Transverse colon (tissue), 3 donors: ENCODE measurements at regions not wholly inside any gene's neighbourhood (a gene's known extent, or its start where the extent isn't known, plus 50 kb on each side); places are given as distances from the start of the nearest gene placed in this dataset.

Experiments
- POLR2A ChIP-seq: fragments of 450-650 bp; IDR thresholded peaks from one replicate; pipeline ENCODE4 v1.6.1; 2016; ENCODE audit warnings: antibody characterized with exemption, mild to moderate bottlenecking, moderate library complexity
- TF ChIP-seq, protein P1 (sequence below), 5 experiments: fragments of 200-600 bp in 3 of 5; fragments of 450-650 bp in 2 of 5; sonication (generic) in 3 of 5; IDR thresholded peaks; 1 replicate in 2 of 5; 2 replicates in 3 of 5; pipeline ENCODE4 v1.5.1; 2016 to 2017; ENCODE audit warnings: antibody characterized with exemption in 5 of 5, inconsistent platforms in 3 of 5, mild to moderate bottlenecking in 2 of 5, moderate library complexity in 1 of 5

DNA sequence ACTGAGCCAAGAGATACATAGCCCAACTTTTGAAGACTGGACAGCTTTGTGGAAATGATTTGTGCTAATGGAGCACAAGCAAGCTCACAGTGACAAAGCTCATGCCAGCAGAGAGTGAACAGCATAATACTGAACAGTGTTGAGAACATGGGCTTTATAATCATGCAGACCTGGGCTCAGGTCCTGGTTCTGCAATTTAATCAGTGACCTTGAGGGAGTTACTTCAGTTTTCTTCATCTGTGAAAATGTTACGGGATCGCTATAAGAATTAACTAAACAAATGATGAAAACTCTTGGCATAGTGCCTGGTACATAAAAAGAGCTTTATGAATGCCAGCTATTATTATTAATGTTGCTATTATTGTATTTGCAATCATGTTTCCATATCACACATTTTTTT, 690.5 kb upstream of the LRRN3 start:
- no peak for TF ChIP-seq POLR2A
- TF ChIP-seq, protein P1, sequence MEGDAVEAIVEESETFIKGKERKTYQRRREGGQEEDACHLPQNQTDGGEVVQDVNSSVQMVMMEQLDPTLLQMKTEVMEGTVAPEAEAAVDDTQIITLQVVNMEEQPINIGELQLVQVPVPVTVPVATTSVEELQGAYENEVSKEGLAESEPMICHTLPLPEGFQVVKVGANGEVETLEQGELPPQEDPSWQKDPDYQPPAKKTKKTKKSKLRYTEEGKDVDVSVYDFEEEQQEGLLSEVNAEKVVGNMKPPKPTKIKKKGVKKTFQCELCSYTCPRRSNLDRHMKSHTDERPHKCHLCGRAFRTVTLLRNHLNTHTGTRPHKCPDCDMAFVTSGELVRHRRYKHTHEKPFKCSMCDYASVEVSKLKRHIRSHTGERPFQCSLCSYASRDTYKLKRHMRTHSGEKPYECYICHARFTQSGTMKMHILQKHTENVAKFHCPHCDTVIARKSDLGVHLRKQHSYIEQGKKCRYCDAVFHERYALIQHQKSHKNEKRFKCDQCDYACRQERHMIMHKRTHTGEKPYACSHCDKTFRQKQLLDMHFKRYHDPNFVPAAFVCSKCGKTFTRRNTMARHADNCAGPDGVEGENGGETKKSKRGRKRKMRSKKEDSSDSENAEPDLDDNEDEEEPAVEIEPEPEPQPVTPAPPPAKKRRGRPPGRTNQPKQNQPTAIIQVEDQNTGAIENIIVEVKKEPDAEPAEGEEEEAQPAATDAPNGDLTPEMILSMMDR (IDR thresholded peaks at IDR 0.05) = no peak
